ENCODE measurements at regions not wholly inside any gene's neighbourhood (a gene's known extent, or its start where the extent isn't known, plus 50 kb on each side); places are given as distances from the start of the nearest gene placed in this dataset.

DNA sequence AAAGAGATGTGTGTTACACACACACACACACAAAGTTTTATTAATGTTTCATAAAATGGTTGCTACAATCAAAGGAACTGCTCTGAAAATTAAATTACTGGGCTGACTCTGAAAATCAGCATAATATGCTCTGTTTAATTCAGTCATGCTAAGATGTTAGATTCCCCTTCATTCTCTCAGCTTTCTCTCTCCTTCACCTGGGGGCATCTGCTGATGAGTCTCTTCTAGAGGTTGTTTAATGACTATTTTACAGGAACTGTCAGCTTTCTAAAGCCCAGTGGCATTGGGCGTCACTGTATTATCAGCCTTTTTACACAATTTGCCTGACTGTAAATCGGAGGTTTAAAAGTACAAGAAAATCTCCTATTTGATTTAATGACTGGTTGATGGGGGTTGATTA lies 559.7 kb upstream of the POU3F2 start:
- no peak overlapping the region for H3K27ac ChIP-seq (ENCODE audit: control insufficient read depth, insufficient read depth)
- H3K9ac ChIP-seq (ENCODE audit: control insufficient read depth, insufficient read depth, low read length): no peak overlapping the region
- 18% methylated on average over 2 of the region's 2 CpGs for WGBS (ENCODE audit: insufficient coverage, insufficient replicate concordance, low lambda C conversion rate, missing lambda C conversion rate)
- DNase-seq (ENCODE audit: low read depth, low spot score) (no peak), ATAC-seq (no peak), FAIRE-seq (no peak)
- no peak overlapping the region for H3K4me3 ChIP-seq
- H3K79me2 ChIP-seq (ENCODE audit: control insufficient read depth, insufficient read depth, low read length): no peaks in the 10 kb centered on the region
- no peaks in the 10 kb centered on the region for H3K4me1 ChIP-seq (ENCODE audit: control insufficient read depth, insufficient read depth, low read length)
- no peaks in the 10 kb centered on the region for H4K20me1 ChIP-seq (ENCODE audit: control insufficient read depth, insufficient read depth)
- H3K27me3 ChIP-seq (replicated peaks in 1 of 2; ENCODE audit: control insufficient read depth in 2 of 2, insufficient read depth in 2 of 2, low read length in 1 of 2): no peaks in the 10 kb centered on the region
- TF ChIP-seq JUND (IDR thresholded peaks at IDR 0.05; ENCODE audit: low read depth, low read length) (no peak), IKZF2 (IDR thresholded peaks at IDR 0.05) (no peak), GATAD2B (conservative IDR thresholded peaks at IDR 0.05; ENCODE audit: low read depth) (no peak), SMARCA5 (IDR thresholded peaks at IDR 0.05) (no peak), FOS (IDR thresholded peaks at IDR 0.05; ENCODE audit: borderline replicate concordance, extremely low read depth, insufficient read length) (no peak), PAX5 (IDR thresholded peaks at IDR 0.05; ENCODE audit: borderline replicate concordance, low read depth, low read length) (no peak), SUPT20H (IDR thresholded peaks at IDR 0.05; ENCODE audit: borderline replicate concordance, control insufficient read depth, low read depth, low read length) (no peak), POLR2A (IDR thresholded peaks at IDR 0.05; ENCODE audit: low read depth, low read length) (no peak), YBX1 (IDR thresholded peaks at IDR 0.05) (no peak), BHLHE40 (IDR thresholded peaks at IDR 0.05; ENCODE audit: borderline replicate concordance in 1 of 2, low read depth in 2 of 2, low read length in 1 of 2) (no peak)
- TF ChIP-seq, protein P1, sequence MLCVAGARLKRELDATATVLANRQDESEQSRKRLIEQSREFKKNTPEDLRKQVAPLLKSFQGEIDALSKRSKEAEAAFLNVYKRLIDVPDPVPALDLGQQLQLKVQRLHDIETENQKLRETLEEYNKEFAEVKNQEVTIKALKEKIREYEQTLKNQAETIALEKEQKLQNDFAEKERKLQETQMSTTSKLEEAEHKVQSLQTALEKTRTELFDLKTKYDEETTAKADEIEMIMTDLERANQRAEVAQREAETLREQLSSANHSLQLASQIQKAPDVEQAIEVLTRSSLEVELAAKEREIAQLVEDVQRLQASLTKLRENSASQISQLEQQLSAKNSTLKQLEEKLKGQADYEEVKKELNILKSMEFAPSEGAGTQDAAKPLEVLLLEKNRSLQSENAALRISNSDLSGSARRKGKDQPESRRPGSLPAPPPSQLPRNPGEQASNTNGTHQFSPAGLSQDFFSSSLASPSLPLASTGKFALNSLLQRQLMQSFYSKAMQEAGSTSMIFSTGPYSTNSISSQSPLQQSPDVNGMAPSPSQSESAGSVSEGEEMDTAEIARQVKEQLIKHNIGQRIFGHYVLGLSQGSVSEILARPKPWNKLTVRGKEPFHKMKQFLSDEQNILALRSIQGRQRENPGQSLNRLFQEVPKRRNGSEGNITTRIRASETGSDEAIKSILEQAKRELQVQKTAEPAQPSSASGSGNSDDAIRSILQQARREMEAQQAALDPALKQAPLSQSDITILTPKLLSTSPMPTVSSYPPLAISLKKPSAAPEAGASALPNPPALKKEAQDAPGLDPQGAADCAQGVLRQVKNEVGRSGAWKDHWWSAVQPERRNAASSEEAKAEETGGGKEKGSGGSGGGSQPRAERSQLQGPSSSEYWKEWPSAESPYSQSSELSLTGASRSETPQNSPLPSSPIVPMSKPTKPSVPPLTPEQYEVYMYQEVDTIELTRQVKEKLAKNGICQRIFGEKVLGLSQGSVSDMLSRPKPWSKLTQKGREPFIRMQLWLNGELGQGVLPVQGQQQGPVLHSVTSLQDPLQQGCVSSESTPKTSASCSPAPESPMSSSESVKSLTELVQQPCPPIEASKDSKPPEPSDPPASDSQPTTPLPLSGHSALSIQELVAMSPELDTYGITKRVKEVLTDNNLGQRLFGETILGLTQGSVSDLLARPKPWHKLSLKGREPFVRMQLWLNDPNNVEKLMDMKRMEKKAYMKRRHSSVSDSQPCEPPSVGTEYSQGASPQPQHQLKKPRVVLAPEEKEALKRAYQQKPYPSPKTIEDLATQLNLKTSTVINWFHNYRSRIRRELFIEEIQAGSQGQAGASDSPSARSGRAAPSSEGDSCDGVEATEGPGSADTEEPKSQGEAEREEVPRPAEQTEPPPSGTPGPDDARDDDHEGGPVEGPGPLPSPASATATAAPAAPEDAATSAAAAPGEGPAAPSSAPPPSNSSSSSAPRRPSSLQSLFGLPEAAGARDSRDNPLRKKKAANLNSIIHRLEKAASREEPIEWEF (IDR thresholded peaks at IDR 0.05; ENCODE audit: insufficient replicate concordance, low read depth, low read length): no peak
- TF ChIP-seq, protein P2, sequence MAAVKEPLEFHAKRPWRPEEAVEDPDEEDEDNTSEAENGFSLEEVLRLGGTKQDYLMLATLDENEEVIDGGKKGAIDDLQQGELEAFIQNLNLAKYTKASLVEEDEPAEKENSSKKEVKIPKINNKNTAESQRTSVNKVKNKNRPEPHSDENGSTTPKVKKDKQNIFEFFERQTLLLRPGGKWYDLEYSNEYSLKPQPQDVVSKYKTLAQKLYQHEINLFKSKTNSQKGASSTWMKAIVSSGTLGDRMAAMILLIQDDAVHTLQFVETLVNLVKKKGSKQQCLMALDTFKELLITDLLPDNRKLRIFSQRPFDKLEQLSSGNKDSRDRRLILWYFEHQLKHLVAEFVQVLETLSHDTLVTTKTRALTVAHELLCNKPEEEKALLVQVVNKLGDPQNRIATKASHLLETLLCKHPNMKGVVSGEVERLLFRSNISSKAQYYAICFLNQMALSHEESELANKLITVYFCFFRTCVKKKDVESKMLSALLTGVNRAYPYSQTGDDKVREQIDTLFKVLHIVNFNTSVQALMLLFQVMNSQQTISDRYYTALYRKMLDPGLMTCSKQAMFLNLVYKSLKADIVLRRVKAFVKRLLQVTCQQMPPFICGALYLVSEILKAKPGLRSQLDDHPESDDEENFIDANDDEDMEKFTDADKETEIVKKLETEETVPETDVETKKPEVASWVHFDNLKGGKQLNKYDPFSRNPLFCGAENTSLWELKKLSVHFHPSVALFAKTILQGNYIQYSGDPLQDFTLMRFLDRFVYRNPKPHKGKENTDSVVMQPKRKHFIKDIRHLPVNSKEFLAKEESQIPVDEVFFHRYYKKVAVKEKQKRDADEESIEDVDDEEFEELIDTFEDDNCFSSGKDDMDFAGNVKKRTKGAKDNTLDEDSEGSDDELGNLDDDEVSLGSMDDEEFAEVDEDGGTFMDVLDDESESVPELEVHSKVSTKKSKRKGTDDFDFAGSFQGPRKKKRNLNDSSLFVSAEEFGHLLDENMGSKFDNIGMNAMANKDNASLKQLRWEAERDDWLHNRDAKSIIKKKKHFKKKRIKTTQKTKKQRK (IDR thresholded peaks at IDR 0.05; ENCODE audit: low read depth, low read length): no peak
- TF ChIP-seq, protein P3, sequence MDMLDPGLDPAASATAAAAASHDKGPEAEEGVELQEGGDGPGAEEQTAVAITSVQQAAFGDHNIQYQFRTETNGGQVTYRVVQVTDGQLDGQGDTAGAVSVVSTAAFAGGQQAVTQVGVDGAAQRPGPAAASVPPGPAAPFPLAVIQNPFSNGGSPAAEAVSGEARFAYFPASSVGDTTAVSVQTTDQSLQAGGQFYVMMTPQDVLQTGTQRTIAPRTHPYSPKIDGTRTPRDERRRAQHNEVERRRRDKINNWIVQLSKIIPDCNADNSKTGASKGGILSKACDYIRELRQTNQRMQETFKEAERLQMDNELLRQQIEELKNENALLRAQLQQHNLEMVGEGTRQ (IDR thresholded peaks at IDR 0.05; ENCODE audit: borderline replicate concordance, low read depth, low read length): no peak
- TF ChIP-seq, protein P4, sequence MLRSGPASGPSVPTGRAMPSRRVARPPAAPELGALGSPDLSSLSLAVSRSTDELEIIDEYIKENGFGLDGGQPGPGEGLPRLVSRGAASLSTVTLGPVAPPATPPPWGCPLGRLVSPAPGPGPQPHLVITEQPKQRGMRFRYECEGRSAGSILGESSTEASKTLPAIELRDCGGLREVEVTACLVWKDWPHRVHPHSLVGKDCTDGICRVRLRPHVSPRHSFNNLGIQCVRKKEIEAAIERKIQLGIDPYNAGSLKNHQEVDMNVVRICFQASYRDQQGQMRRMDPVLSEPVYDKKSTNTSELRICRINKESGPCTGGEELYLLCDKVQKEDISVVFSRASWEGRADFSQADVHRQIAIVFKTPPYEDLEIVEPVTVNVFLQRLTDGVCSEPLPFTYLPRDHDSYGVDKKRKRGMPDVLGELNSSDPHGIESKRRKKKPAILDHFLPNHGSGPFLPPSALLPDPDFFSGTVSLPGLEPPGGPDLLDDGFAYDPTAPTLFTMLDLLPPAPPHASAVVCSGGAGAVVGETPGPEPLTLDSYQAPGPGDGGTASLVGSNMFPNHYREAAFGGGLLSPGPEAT (IDR thresholded peaks at IDR 0.05; ENCODE audit: low read depth): no peak
- BruUV-seq (replicated peaks): no TSS peak
- no peaks in the 10 kb centered on the region for H3K36me3 ChIP-seq (ENCODE audit: control insufficient read depth in 2 of 2, insufficient read depth in 2 of 2, low read length in 1 of 2)
- SMC1A ChIA-PET (ENCODE audit: uncharacterized antibody, unreplicated experiment): no interaction called here
- RAD21 ChIA-PET (ENCODE audit: unreplicated experiment): interaction anchor here (0.7 kb wide), 1 partner anchor 9 kb away, joined by 3 read pairs; no protein-coding TSS in a partner anchor
- in situ Hi-C loops (cut with MboI) (no loop called here), intact Hi-C loops (cut with micrococcal nuclease; ENCODE audit: unreplicated experiment) (no loop called here)
- H3K4me2 ChIP-seq (ENCODE audit: control insufficient read depth, insufficient read depth): no peak overlapping the region
- POLR2A ChIA-PET: no interaction called here
- CTCF ChIA-PET: no interaction called here
- no peaks in the 10 kb centered on the region for H3K9me3 ChIP-seq (replicated peaks; ENCODE audit: control insufficient read depth, insufficient read depth, low read length)
- no peak overlapping the region for H2AFZ ChIP-seq (ENCODE audit: control insufficient read depth, low read depth, low read length)

Data from GM12878 (cell line).